ENCODE measurements at regions not wholly inside any gene's neighbourhood (a gene's known extent, or its start where the extent isn't known, plus 50 kb on each side); places are given as distances from the start of the nearest gene placed in this dataset.
"Not testable (repeated sequence)": the region's sequence is repeated elsewhere in the genome, so short reads cannot be mapped to it uniquely, and the experiment has no call there.

DNA sequence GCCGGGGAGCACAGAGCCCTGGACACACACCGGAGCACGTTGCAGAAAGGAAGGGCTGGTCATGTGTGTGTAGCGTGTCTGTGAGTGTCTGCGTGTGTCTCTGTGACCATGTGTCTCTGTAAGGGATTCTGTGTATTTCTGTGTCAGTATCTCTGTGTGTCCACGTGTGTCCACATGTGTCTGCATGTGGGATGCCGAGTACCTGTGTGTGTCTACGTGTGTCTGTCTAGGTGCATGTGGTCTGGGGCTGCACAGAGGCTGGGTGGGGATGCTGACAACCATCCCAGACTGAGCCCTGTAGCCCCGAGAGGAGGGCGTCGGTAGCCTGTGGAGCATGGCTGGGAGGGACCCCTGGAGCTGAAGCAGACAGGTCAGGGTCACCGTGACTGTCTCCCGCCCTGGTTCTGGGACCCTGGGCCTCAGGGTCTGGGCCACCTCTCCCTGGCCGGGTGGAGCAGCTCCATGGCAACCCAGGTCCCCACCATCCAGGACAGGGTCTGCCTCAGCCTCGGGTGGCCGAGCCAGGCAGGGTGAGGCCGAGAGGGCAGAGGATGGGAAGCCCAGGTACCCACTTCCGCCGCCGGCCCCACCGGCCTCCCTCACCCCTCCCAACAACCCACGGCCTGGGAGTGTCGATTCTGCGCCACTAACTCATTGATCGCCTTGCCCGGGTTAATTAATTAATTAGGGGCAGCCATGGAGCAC, 122.7 kb downstream of the FAM53A start:
- DNase-seq, result no peak

- no peak for DNase-seq
Observed at GRCh38 chr4:1559896-1560650, 124.0 kb downstream of the FAM53A start.

- DNase-seq, result no peak
Observed at GRCh38 chr4:1558205-1558604, 125.9 kb downstream of the FAM53A start.

DNA sequence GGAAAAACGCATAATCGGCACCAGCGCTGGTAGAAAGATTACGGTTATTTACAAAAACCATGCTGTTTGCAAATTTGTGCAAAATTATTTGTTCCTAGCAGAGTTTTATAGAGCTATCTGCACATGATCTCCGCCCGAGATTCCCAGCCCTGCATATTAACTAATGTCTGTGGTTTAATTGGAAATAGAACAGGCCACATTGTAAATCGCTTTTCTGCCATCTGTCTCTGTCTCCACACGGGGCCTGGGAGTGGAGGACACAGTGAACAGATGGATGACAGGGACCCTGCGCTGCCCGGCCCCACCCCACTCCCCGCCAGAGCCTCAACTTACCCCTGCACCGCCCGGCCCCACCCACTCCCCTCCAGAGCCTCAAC, 126.9 kb downstream of the FAM53A start:
- DNase-seq, result no peak

GRCh38 chr4:1556541-1557220, 127.4 kb downstream of the FAM53A start:
- no peak for DNase-seq

- DNase-seq, result no peak
Observed at GRCh38 chr4:1554876-1555265, 129.2 kb downstream of the FAM53A start.

- DNase-seq, result no peak
Observed at GRCh38 chr4:1554246-1554875, 129.8 kb downstream of the FAM53A start.

DNA sequence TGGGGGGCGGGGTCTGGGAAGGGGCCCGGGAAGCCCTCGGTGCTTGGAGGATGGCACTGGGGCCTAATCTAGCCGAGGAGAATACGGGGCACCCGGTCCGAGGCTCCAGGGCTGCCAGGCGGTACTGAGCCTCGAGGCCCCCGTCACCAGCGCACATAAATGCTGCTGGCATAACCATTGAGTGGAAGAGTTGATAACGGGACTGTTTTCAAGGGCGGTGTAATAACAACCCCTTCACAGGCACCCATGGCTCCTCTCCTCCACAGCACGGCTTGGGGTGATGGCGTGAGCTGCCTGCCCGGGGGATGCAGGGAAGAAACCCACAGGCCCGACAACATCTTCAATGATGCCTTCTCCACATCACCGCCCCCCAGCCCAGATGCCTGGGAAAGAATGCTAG, 130.7 kb downstream of the FAM53A start:
- DNase-seq, result no peak

DNA sequence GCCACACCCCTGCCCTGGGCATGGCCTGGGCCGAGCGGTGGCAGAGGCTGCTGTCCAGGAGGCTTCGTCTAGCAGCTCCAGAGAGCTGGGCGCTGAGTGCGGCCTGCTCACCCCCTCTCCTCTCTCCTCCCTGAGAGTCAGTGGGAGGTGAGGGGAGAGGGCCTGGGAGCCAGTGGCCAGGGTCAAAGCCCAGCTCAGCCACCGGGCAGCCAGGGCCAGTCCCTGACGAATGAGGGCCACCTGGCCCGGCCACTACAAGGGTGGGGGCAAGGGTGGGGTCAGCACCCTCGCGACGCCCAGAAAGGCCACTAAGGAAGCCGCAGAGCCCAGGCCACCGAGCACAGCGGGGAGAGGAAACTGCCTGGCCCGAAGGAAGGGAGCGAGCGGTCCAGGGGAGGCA, 131.7 kb downstream of the FAM53A start:
- DNase-seq, result no peak

DNA sequence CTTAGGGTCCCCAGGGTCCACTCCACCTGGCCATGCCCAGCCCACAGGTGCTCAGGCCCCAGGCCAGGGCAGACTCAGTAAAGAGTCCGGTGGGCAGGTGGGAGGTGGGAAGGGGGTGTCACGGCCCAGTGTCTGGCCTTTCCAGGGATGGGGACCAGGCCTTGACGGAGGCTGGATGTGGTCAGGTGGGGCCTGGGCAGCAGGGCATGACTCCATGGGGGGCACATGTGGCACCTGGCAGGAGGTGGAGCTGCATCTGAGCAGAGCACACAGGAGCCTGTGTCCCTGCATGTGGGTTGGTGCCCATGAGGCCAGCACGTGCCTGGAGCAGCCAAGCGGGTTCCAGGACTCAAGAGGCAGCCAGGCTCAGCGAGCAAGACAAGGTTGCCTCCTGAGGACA, 132.9 kb downstream of the FAM53A start:
- DNase-seq, result no peak

GRCh38 chr4:1550122-1551070, 133.7 kb downstream of the FAM53A start:
- peak; percentile 76 for DNase-seq

GRCh38 chr4:1549638-1550035, 134.5 kb downstream of the FAM53A start:
- no peak for DNase-seq

GRCh38 chr4:1548827-1549637, 135.1 kb downstream of the FAM53A start:
- not testable (repeated sequence) for DNase-seq

DNA sequence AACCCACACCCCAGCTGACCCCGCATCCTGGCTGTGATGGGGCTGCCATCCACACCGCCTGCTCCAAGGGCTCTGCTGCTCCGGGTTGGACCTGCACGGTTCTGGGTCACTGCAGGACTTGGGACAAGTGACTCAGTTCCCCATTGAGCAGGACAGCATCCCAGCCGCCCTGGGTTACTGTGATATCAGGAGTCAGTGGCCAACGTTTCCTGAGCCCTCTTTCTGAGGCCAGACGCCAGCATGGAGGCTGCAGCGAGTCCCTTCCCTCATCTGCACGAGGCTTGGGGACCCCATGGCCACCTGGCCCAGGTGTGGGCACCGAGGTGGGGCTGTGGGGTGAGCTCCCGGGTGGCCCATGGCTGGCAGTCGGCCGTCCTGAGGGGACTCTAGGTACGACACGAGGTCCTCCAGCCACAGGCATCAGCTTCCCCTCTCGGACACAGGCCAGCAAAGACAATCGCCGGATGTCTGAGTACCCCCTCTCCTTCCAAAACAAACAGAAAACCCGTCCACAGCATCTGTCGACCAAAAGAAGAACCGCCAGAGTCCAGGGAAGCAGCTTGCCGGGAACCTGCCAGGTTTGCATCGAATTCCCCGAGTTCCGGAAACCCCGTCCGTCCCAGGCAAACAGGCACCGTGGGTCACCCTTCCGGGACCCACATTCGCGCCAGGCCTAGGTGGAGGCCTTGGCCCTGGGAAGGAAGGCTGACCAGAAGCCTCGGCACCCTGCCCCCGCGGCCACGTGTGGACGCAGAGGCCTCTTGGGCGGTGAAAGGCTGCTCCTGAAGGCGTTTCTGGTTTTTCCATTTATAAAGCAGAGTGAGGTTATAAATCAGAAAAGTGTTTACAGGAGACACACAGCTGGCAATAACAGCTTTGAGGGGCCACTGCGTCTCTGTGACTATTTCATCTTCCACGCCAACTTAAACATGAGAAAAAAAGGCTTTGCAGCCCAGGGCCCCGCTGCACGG, 136.0 kb downstream of the FAM53A start:
- DNase-seq, result no peak

GRCh38 chr4:1547131-1547855, 136.8 kb downstream of the FAM53A start:
- DNase-seq, result no peak

DNA sequence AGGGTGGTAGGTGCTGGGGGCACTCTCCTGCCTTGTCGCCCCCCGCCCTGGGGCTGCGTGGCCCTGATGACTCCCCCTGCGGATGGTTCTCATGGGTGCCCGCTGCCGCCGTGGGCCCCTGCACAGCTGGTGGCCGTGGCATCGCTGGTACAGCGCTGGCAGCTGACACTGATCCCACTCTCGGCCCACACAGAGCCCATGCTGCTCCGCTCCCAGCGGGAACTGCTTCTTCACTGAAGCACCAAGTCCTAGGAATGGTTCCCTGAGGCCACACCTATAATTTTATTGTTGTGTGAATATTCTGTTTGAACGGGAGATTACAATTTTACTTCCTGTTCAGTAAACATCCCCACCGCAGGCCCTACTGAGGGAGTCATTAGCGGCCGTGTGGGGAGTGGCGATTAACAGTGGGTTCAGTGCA, 138.6 kb upstream of the NKX1-1 start:
- no peak for DNase-seq

DNA sequence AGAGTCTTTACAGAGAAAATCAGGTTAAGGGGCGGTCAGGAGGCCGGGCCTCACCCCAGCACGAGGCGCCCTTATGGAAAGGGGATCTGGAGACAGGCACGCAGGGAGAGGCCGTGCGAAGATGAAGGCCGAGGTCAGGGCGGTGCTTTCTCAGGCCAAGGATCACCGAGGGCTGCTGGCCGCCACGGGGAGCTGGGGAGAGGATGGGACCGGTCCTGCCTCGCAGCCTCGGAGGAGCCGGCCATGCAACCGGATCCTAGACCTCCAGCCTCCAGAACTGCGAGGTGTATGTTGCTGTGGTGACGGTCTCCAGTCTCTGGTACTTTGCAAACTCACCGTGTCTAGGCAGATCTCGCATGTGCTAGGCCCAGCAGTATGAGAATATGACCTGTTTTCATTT, 138.2 kb upstream of the NKX1-1 start:
- DNase-seq, result not testable (repeated sequence)

DNA sequence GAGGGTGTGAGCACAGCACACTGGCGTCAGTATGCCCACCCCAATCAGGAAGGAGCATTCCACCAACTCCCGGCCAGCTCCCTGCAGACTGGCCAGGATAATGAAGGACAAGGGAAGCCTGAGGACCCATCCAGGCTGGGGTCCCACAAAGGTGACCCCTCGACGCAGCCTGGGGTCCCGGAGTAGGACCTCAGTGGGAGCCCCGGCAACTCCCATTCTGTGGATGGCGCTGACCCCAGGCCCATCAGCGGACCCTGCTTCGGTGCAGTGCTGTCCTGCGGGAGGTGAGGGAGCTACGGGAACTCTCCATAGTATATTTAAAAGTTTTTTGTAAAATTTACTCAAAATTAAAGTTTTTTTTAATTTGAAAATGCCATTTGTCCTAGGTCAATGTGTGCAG, 137.7 kb upstream of the NKX1-1 start:
- DNase-seq, result no peak

DNA sequence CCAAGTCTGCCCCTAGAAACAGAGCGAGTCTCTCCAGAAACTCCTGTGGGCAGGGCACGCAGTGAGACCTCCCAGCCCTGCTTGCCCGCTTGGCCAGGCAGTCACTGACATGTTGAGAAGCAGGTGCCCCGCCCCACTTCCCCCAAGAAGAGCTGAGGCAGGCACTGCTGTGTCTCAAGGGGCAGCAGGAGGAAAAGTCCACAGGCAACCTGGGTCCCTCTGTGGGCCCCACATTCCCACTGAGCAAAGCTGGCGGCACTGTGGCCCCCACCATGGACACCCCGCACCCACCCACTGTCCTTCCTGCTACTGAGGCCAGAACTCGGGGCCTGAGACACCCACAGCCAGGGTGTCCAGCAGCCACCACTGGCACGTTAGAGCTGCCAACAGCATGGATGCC, 137.3 kb upstream of the NKX1-1 start:
- DNase-seq, result no peak

Measured in left kidney (tissue), 1 donor.